Astrocyte (in vitro differentiated cells and primary cell): ENCODE measurements at regions not wholly inside any gene's neighbourhood (a gene's known extent, or its start where the extent isn't known, plus 50 kb on each side); places are given as distances from the start of the nearest gene placed in this dataset.
"Not testable (repeated sequence)": the region's sequence is repeated elsewhere in the genome, so short reads cannot be mapped to it uniquely, and the experiment has no call there.

Experiments
- DNase-seq: peaks from one replicate; pipeline ENCODE4 v3.0.0-alpha.2; 2010; ENCODE audit warnings: low read depth
- FAIRE-seq: peaks from 2 replicates; lab custom pipeline; 2011; peaks lifted over from hg19 to GRCh38; lab: Jason Lieb, UNC
- H2AFZ ChIP-seq: 2 replicates; pipeline ENCODE4 v1.6.0; 2012; ENCODE audit warnings: low read depth, low read length, inconsistent platforms
- H3K27ac ChIP-seq: 2 replicates; pipeline ENCODE4 v1.5.1; 2011; ENCODE audit warnings: low read depth, low read length, inconsistent platforms
- H3K27me3 ChIP-seq: 2 replicates; pipeline ENCODE4 v1.6.0; 2011; ENCODE audit warnings: low read length, inconsistent platforms; ENCODE audit not compliant: insufficient read depth
- H3K36me3 ChIP-seq: 2 replicates; pipeline ENCODE4 v1.5.1; 2011; ENCODE audit warnings: low read length, inconsistent platforms; ENCODE audit not compliant: insufficient read depth
- H3K4me1 ChIP-seq: 2 replicates; pipeline ENCODE4 v1.5.1; 2011; ENCODE audit warnings: low read length, inconsistent platforms; ENCODE audit not compliant: insufficient read depth
- H3K4me2 ChIP-seq: 2 replicates; pipeline ENCODE4 v1.6.0; 2012; ENCODE audit warnings: low read length, inconsistent platforms
- H3K4me3 ChIP-seq: 2 replicates; pipeline ENCODE4 v1.5.1; 2011; ENCODE audit warnings: low read depth, mild to moderate bottlenecking, low read length, inconsistent platforms; ENCODE audit not compliant: insufficient read depth
- H3K79me2 ChIP-seq: 2 replicates; pipeline ENCODE4 v1.6.0; 2012; ENCODE audit warnings: mild to moderate bottlenecking, low read length, inconsistent platforms; ENCODE audit not compliant: insufficient read depth
- H3K9ac ChIP-seq: 2 replicates; pipeline ENCODE4 v1.6.0; 2012; ENCODE audit warnings: mild to moderate bottlenecking, low read length, inconsistent platforms
- H3K9me3 ChIP-seq: 2 replicates; pipeline ENCODE4 v1.5.1; 2012; ENCODE audit warnings: low read depth, mild to moderate bottlenecking, low read length, inconsistent platforms; ENCODE audit not compliant: insufficient read depth
- H4K20me1 ChIP-seq: 2 replicates; pipeline ENCODE4 v1.6.0; 2012; ENCODE audit warnings: low read length, inconsistent platforms; ENCODE audit not compliant: insufficient read depth
- H3K27ac Mint-ChIP-seq: one replicate; pipeline ENCODE4 v1.8.0; 2021; ENCODE audit warnings: mild to moderate bottlenecking, mixed read lengths; ENCODE audit not compliant: unreplicated experiment
- H3K27me3 Mint-ChIP-seq: one replicate; pipeline ENCODE4 v1.8.0; 2021; ENCODE audit warnings: low read depth, mixed read lengths; ENCODE audit not compliant: unreplicated experiment
- H3K36me3 Mint-ChIP-seq: one replicate; pipeline ENCODE4 v1.8.0; 2021; ENCODE audit warnings: low read depth, mixed read lengths; ENCODE audit not compliant: unreplicated experiment
- H3K4me1 Mint-ChIP-seq: one replicate; pipeline ENCODE4 v1.8.0; 2021; ENCODE audit warnings: low read depth, mixed read lengths; ENCODE audit not compliant: unreplicated experiment
- H3K4me3 Mint-ChIP-seq: one replicate; pipeline ENCODE4 v1.8.0; 2021; ENCODE audit warnings: mild to moderate bottlenecking, moderate library complexity, mixed read lengths; ENCODE audit not compliant: unreplicated experiment
- H3K9me3 Mint-ChIP-seq: one replicate; pipeline ENCODE4 v1.8.0; 2021; ENCODE audit warnings: mild to moderate bottlenecking, mixed read lengths; ENCODE audit not compliant: unreplicated experiment
- CTCF ChIP-seq: IDR thresholded peaks from 2 replicates; pipeline ENCODE4 v1.5.1; 2011; ENCODE audit warnings: low read depth, mild to moderate bottlenecking, inconsistent platforms, low read length, moderate library complexity; ENCODE audit not compliant: insufficient read depth
- EZH2 ChIP-seq: IDR thresholded peaks from 2 replicates; pipeline ENCODE4 v1.6.1; 2012; ENCODE audit warnings: mild to moderate bottlenecking, low read length, inconsistent platforms; ENCODE audit not compliant: insufficient read depth

GRCh38 chr10:117768333-117769042, 225.9 kb downstream of the EMX2 start:
- no peaks in the 10 kb centered on the region for H3K79me2 ChIP-seq
- H3K4me2 ChIP-seq, result no peak overlapping the region
- DNase-seq, result no peak
- H3K36me3 Mint-ChIP-seq, result no peaks in the 10 kb centered on the region
- peaks cover 20% of the 10 kb centered on the region for H3K27me3 Mint-ChIP-seq
- H3K27me3 ChIP-seq, result no peaks in the 10 kb centered on the region
- no peaks in the 10 kb centered on the region for H3K9me3 ChIP-seq
- no peak overlapping the region for H3K9ac ChIP-seq
- no peak overlapping the region for H3K4me3 ChIP-seq
- H3K36me3 ChIP-seq, result no peaks in the 10 kb centered on the region
- H3K4me3 Mint-ChIP-seq, result no peak overlapping the region
- no peak overlapping the region for H2AFZ ChIP-seq
- TF ChIP-seq CTCF (no peak), EZH2 (no peak)
- H3K4me1 Mint-ChIP-seq, result no peaks in the 10 kb centered on the region
- no peaks in the 10 kb centered on the region for H4K20me1 ChIP-seq
- no peak overlapping the region for H3K27ac Mint-ChIP-seq
- no peak for FAIRE-seq
- no peaks in the 10 kb centered on the region for H3K9me3 Mint-ChIP-seq
- no peaks in the 10 kb centered on the region for H3K4me1 ChIP-seq
- no peak overlapping the region for H3K27ac ChIP-seq

GRCh38 chr10:117775526-117775925, 233.0 kb downstream of the EMX2 start:
- Histone ChIP-seq H3K9ac (no peak overlapping the region), H4K20me1 (no peaks in the 10 kb centered on the region), H3K79me2 (no peaks in the 10 kb centered on the region), H3K4me1 (no peaks in the 10 kb centered on the region), H3K9me3 (peaks cover 3% of the 10 kb centered on the region), H3K36me3 (no peaks in the 10 kb centered on the region), H3K27me3 (no peaks in the 10 kb centered on the region), H3K4me2 (no peak overlapping the region), H2AFZ (no peak overlapping the region), H3K27ac (no peak overlapping the region), H3K4me3 (no peak overlapping the region)
- no peak for FAIRE-seq
- Mint-ChIP-seq H3K9me3 (no peaks in the 10 kb centered on the region), H3K27me3 (peaks cover 34% of the 10 kb centered on the region), H3K27ac (no peak overlapping the region), H3K4me1 (no peaks in the 10 kb centered on the region), H3K36me3 (no peaks in the 10 kb centered on the region), H3K4me3 (no peak overlapping the region)
- TF ChIP-seq CTCF (no peak), EZH2 (no peak)
- DNase-seq, result no peak

- not testable (repeated sequence) for H3K9me3 Mint-ChIP-seq, H3K4me3 Mint-ChIP-seq, H3K36me3 Mint-ChIP-seq, H3K9me3 ChIP-seq, H2AFZ ChIP-seq, FAIRE-seq, H4K20me1 ChIP-seq, H3K4me3 ChIP-seq, H3K4me1 Mint-ChIP-seq, H3K4me2 ChIP-seq, H3K36me3 ChIP-seq, DNase-seq, H3K27ac ChIP-seq, H3K4me1 ChIP-seq, H3K79me2 ChIP-seq, H3K27ac Mint-ChIP-seq, H3K27me3 ChIP-seq, H3K9ac ChIP-seq
- peaks cover 37% of the 10 kb centered on the region for H3K27me3 Mint-ChIP-seq
These were observed 234.7 kb downstream of the EMX2 start for GRCh38 chr10:117777222-117777621.
